Activated CD4-positive, alpha-beta T cell treated with anti-CD3 and anti-CD28 coated beads, Interleukin-2, amount 10 ng/mL, durations not matched to agents 24 days and 14 days (primary cell): ENCODE measurements at regions not wholly inside any gene's neighbourhood (a gene's known extent, or its start where the extent isn't known, plus 50 kb on each side); places are given as distances from the start of the nearest gene placed in this dataset.
"Not testable (repeated sequence)": the region's sequence is repeated elsewhere in the genome, so short reads cannot be mapped to it uniquely, and the experiment has no call there.

ENCODE experiments used
- DNase-seq: peaks from one replicate; pipeline ENCODE4 v3.0.0; 2022
- H3K27ac Mint-ChIP-seq: one replicate; pipeline ENCODE4 v1.8.0; 2022; ENCODE audit warnings: mild to moderate bottlenecking, mixed read lengths
- H3K27me3 Mint-ChIP-seq: one replicate; pipeline ENCODE4 v1.8.0; 2022; ENCODE audit warnings: mixed read lengths
- H3K36me3 Mint-ChIP-seq: one replicate; pipeline ENCODE4 v1.8.0; 2022; ENCODE audit warnings: low read depth, mild to moderate bottlenecking, mixed read lengths
- H3K4me1 Mint-ChIP-seq: one replicate; pipeline ENCODE4 v1.8.0; 2021; ENCODE audit warnings: mixed read lengths
- H3K4me3 Mint-ChIP-seq: one replicate; pipeline ENCODE4 v1.8.0; 2022; ENCODE audit warnings: mild to moderate bottlenecking, moderate library complexity, mixed read lengths
- H3K9me3 Mint-ChIP-seq: one replicate; pipeline ENCODE4 v1.8.0; 2021; ENCODE audit warnings: mixed read lengths
- intact Hi-C: fragments of 100-400 bp; cut with micrococcal nuclease; formaldehyde crosslinking; loops from one replicate; pipeline ENCODE4 v1.15.1; 2023

DNA sequence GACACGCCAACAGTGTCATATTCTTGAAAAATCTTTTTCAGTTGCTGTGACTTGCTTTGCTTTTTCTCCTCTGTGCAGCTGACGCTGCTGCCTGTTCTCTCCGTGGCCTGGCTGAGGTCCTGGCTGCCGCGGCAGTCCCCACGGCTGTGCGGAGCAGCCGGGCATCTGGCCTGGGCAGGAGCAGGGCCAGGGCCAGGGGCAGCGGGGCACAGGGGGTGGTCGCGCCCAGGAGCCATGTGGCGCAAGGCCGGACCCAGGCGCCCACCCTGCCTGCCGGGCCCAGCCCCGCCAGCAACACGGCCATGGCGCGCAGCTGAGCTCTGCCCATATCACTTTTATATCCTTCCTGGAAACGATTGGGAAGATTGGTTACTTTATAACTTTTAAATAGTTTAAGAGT is 109.4 kb upstream of the ACBD5 start:
- Mint-ChIP-seq H3K9me3 (no peaks in the 10 kb centered on the region), H3K4me1 (peaks cover 17% of the 10 kb centered on the region), H3K27me3 (peaks cover 5% of the 10 kb centered on the region), H3K36me3 (no peaks in the 10 kb centered on the region), H3K4me3 (no peak overlapping the region), H3K27ac (no peak overlapping the region)
- intact Hi-C loops, result loop anchor here (5.0 kb wide), 2 partner anchors 108 to 193 kb away; partner anchors contain the start of genes ACBD5 and MASTL
- DNase-seq, result no peak

DNA sequence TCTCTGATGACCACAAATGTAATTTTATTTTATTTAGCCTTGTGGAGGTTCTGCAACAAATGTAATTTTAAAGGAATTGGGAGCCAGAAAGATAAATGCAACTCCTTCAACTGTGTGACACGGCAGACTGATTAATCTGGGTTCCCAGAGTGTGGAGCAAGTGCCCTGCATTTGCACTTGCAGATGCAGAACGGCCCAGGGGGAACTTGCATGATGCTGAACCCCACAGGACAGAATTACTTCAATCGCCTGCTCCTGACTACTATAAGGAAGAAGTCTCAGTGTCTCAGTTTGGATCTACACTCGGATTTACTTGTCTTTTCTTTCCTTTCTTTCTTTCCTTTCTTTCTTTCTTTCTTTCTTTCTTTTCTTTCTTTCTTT is 107.2 kb upstream of the ACBD5 start:
- H3K9me3 Mint-ChIP-seq, result not testable (repeated sequence)

DNA sequence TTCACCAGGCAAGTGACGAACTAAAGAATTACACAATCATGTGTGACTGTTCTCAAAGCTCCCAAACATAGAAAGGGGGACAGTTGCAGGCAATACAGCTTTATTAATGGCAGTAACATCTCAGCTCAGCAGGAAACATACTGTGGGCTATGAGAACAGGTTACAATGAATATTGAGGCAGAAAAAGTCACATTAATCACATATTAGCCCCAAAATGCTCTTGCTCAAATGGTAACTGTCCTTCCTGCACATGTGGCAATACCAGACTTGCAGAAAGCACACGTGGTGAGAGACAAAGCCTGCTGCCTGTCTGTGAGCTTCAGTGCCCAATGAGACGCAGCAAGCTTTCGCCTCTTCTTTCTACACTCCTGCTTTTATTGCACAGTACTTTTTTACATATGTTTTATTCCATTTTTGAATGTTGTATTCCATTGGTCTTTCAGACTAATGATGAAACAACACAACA is 104.9 kb upstream of the ACBD5 start:
- no peaks in the 10 kb centered on the region for H3K36me3 Mint-ChIP-seq
- intact Hi-C loops, result loop anchor here (5.0 kb wide), 2 partner anchors 103 to 188 kb away; partner anchors contain the start of genes ACBD5 and MASTL

More for the DNA sequence above, 107.2 kb upstream of the ACBD5 start:
- H3K27ac Mint-ChIP-seq, H3K36me3 Mint-ChIP-seq, H3K27me3 Mint-ChIP-seq, H3K4me3 Mint-ChIP-seq, DNase-seq: not testable (repeated sequence)
- peaks cover 21% of the 10 kb centered on the region for H3K4me1 Mint-ChIP-seq
- intact Hi-C loops, result loop anchor here (5.0 kb wide), 2 partner anchors 106 to 191 kb away; partner anchors contain the start of genes ACBD5 and MASTL

DNA sequence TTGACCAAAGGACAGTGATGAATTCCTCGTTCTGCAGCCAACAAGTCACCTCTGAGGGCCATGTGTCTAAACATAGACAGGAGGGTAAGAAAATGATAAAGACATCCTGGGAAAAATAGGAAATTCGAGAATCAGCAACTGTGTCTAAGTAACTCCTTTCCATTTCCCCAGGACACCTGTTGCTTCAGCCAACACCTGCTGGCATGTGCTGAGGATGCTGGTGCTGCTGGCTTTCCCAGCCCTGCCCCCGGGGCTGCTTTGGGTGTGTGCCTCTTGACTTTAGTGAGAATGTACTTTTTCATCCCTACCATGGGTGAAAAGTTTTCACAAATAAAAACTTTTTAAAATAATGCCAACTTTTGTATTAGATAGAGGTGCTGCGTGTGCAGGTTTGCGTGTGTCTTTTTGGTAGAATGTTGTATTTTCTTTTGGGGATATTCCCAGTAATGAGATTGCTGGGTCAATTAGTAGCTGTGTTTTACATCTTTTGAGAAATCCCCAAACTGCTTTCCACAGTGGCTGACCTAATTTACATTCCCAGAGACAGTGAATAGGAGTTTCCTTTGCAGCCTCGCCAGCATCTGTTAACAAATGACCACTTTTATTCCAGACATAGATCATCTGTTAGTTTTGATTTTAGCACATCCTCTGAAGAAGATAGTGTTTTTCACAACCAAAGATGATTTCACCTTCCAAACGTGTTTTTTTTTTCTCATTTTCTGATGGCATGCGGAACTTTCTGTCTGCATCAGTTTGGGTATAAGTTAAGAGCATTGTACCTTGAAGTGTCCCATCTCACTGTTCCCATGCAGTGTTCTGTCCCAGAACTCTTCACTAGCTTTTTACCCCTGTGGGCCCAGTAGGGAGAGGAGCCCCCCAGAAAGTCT is 104.2 kb upstream of the ACBD5 start:
- peaks cover 7% of the 10 kb centered on the region for H3K27me3 Mint-ChIP-seq
- no peak for DNase-seq
- peak overlapping the region; percentile 15 for H3K4me3 Mint-ChIP-seq
- intact Hi-C loops, result loop anchor here (5.0 kb wide), 2 partner anchors 103 to 188 kb away; partner anchors contain the start of genes ACBD5 and MASTL
- H3K4me1 Mint-ChIP-seq, result peaks cover 21% of the 10 kb centered on the region
- H3K27ac Mint-ChIP-seq, result peak overlapping the region; percentile 68
- no peaks in the 10 kb centered on the region for H3K36me3 Mint-ChIP-seq
- no peaks in the 10 kb centered on the region for H3K9me3 Mint-ChIP-seq

More for the DNA sequence above, 104.9 kb upstream of the ACBD5 start:
- Mint-ChIP-seq H3K4me3 (peak overlapping the region; percentile 15), H3K9me3 (no peaks in the 10 kb centered on the region), H3K27me3 (peaks cover 7% of the 10 kb centered on the region), H3K4me1 (peaks cover 21% of the 10 kb centered on the region), H3K27ac (peak overlapping the region; percentile 68)
- DNase-seq, result no peak

DNA sequence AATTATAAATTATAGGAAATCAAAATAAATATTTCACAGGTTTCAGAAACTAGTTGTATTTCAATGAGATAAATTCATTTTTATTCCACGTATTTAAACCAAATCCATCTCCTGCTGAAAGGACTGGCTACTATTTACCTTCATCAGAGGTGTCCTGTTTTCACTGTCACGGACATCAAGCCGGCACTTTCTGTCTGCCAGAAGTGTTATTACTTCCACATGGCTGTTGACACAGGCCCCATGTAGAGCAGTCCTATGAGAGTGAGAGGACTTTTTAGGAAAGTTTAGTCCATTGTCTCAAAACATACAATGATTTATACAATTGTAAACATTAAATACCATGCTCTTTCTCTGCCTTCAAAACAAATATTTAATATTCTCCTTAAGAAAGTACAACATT is 100.4 kb upstream of the ACBD5 start:
- Mint-ChIP-seq H3K9me3 (no peaks in the 10 kb centered on the region), H3K27ac (no peak overlapping the region), H3K4me1 (peaks cover 13% of the 10 kb centered on the region), H3K27me3 (peaks cover 16% of the 10 kb centered on the region), H3K4me3 (no peak overlapping the region), H3K36me3 (no peaks in the 10 kb centered on the region)
- intact Hi-C loops, result no loop called here
- DNase-seq, result no peak

DNA sequence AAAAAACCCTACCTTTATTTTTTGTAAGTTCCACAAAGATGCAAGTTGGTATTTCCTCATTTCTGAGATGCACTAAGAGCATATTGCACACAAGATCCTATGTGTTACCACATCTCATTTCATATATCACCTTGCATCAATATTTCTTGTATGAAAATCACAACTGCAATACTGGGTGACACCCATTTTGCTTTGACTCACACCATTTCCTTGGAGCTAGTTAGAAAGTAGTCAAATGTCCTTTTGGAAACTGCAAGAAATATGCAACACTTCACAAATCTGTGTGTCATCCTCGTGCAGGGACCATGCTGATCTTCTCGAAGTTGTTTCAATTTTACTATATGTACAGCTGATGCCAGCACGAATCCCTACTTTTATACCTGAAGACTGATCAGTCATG is 94.6 kb upstream of the ACBD5 start:
- H3K4me1 Mint-ChIP-seq, H3K36me3 Mint-ChIP-seq, H3K4me3 Mint-ChIP-seq, H3K27ac Mint-ChIP-seq, DNase-seq, intact Hi-C loops, H3K9me3 Mint-ChIP-seq: not testable (repeated sequence)
- H3K27me3 Mint-ChIP-seq, result peaks cover 17% of the 10 kb centered on the region

DNA sequence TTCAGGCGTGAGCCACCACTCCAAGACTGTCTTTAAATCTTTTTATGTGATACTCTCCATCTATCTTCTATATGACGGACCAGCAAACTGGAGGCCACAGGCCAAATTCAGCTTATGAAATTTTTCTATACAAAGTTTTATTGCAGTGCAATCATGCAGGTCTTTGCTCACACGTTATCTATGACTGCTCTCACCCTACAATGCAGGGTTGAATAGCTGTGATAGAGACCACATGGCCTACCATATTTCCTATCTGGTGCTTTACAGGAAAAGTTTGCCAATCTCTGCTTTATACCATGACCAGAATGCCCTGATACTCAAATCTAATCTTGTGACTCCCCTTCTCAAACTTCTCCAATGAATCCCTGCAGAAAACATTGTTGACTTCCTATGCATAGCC is 89.5 kb upstream of the ACBD5 start:
- Mint-ChIP-seq H3K27ac (no peak overlapping the region), H3K4me3 (no peak overlapping the region)

DNA sequence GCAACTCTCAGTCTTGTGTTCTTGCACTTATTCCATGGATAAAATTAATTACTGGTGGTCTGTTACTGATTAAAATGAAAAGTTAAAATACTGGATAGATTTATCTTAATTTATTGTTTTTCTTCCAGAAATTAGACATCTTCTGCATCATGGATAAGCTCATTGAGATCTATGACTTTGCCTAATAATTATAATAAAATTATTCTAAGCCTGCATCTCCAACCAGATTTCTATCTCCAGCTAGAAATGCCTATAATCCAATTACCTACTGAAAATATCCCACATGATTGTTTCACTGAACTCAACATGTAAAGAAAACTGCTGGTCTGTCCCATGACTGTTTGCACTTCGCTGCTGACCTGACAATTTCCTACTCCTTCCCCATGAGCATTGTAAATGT is 88.3 kb upstream of the ACBD5 start:
- H3K27me3 Mint-ChIP-seq, result peaks cover 18% of the 10 kb centered on the region
- H3K9me3 Mint-ChIP-seq, result no peaks in the 10 kb centered on the region
- intact Hi-C loops, result no loop called here
- no peak overlapping the region for H3K27ac Mint-ChIP-seq
- H3K4me1 Mint-ChIP-seq, result no peaks in the 10 kb centered on the region
- no peak overlapping the region for H3K4me3 Mint-ChIP-seq
- no peak for DNase-seq
- no peaks in the 10 kb centered on the region for H3K36me3 Mint-ChIP-seq

More for the DNA sequence above, 89.5 kb upstream of the ACBD5 start:
- peaks cover 18% of the 10 kb centered on the region for H3K27me3 Mint-ChIP-seq
- no peaks in the 10 kb centered on the region for H3K4me1 Mint-ChIP-seq
- H3K9me3 Mint-ChIP-seq, result no peaks in the 10 kb centered on the region
- H3K36me3 Mint-ChIP-seq, result no peaks in the 10 kb centered on the region
- intact Hi-C loops, result no loop called here
- DNase-seq, result no peak

DNA sequence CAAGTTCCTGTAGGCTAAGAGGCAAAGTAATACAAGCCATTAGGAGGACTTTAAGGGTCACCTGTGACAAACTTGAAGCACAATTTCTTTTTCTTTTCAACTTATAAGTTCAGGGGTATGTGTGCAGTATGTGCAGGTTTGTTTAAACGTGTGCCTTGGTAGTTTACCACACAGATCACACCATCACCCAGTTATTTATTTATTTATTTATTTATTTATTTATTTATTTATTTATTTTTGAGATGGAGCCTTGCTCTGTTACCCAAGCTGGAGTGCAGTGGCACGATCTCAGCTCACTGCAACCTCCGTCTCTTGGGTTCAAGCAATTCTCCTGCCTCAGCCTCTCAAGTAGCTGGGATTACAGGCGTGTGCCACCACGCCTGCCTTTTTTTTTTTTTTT is 86.2 kb upstream of the ACBD5 start:
- H3K36me3 Mint-ChIP-seq, H3K4me3 Mint-ChIP-seq, H3K4me1 Mint-ChIP-seq, H3K9me3 Mint-ChIP-seq, DNase-seq, H3K27ac Mint-ChIP-seq, intact Hi-C loops: not testable (repeated sequence)
- peaks cover 22% of the 10 kb centered on the region for H3K27me3 Mint-ChIP-seq

DNA sequence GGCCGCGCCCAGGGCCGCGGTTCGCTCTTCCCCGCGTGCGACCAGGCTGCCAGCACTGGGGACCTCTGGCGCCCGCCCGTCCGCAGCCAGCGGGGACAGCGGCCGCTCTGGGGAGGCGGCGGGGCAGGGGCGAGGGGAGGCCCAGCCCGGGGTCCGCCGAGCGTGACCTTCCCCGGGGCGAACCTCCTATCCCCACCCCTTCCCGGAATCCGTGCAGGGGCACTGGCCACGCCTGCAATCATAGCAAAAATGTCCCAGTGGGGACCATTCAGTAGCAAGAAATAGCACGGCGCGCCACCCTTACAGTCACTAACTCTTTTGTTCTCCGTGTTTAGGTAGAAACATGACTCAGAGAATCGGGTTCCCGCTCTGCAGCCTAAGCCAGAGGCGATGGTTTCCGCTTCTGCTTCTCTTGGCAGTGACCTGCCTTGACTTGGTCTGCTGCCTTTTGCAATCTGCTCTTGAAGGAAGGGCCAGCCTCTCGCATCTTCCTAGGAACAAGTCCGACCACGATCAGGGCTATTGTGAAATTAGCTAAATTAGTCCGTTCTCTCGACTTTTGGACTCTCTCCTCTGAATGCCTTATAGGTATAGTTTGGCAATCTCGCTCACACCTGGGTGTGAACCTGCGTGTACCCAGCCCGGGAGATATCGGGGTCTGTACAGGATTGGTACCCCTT is 79.3 kb upstream of the ACBD5 start:
- Mint-ChIP-seq H3K4me1 (peaks cover 5% of the 10 kb centered on the region), H3K4me3 (peak overlapping the region; percentile 70), H3K27me3 (peaks cover 16% of the 10 kb centered on the region), H3K36me3 (no peaks in the 10 kb centered on the region), H3K27ac (peak overlapping the region; percentile 51), H3K9me3 (no peaks in the 10 kb centered on the region)
- DNase-seq, result peak; percentile 68
- intact Hi-C loops, result no loop called here

DNA sequence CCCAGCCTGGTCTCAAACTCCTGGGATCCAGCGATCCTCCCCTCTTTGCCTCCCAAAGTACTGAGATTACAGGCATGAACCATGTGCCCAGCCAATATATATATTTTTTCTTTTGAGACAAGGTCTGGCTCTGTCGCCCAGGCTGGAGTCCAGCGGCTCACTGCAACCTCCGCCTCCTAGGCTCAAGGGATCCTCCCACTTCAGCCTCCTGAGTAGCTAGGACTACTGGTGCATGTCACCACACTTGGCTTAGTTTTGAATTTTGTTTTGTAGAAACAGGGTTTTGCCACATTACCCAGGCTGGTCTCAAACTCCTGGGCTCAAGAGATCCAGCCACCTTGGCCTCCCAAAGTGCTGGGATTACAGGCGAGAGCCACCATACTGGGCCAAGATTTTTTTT is 78.5 kb upstream of the ACBD5 start:
- H3K9me3 Mint-ChIP-seq, H3K4me1 Mint-ChIP-seq, DNase-seq, H3K36me3 Mint-ChIP-seq, H3K27ac Mint-ChIP-seq, intact Hi-C loops: not testable (repeated sequence)
- Mint-ChIP-seq H3K4me3 (peak overlapping the region; percentile 70), H3K27me3 (peaks cover 16% of the 10 kb centered on the region)

DNA sequence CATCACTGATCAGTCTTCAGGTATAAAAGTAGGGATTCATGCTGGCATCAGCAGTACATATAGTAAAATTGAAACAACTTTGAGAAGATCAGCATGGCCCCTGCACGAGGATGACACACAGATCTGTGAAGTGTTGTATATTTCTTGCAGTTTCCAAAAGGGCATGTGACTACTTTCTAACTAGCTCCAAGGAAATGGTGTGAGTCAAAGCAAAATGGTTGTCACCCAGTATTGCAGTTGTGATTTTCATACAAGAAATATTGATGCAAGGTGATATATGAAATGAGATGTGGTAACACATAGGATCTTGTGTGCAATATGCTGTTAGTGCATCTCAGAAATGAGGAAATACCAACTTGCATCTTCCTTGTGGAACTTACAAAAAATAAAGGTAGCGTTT is 74.5 kb upstream of the ACBD5 start:
- DNase-seq, intact Hi-C loops, H3K27ac Mint-ChIP-seq, H3K9me3 Mint-ChIP-seq, H3K4me1 Mint-ChIP-seq, H3K27me3 Mint-ChIP-seq, H3K36me3 Mint-ChIP-seq, H3K4me3 Mint-ChIP-seq: not testable (repeated sequence)

DNA sequence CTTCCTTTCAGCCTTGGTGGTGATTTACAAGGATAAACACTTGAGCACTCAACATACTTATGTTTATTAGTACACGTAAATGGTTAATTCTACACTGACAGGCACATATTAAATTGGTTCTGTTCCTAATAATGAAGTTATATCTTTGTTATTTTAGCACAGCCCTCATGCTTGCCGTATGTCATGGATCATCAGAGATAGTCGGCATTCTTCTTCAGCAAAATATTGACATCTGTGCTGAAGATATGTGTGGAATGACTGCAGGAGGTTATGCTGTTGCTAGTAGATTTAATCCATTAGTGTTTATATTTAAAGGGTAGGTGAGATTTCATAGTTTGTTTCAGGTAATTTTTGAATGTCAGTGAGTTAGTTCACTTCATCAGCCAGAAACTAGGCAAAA is 73.0 kb upstream of the ACBD5 start:
- H3K27ac Mint-ChIP-seq, H3K4me1 Mint-ChIP-seq, H3K4me3 Mint-ChIP-seq, intact Hi-C loops, H3K27me3 Mint-ChIP-seq, H3K9me3 Mint-ChIP-seq, DNase-seq, H3K36me3 Mint-ChIP-seq: not testable (repeated sequence)

DNA sequence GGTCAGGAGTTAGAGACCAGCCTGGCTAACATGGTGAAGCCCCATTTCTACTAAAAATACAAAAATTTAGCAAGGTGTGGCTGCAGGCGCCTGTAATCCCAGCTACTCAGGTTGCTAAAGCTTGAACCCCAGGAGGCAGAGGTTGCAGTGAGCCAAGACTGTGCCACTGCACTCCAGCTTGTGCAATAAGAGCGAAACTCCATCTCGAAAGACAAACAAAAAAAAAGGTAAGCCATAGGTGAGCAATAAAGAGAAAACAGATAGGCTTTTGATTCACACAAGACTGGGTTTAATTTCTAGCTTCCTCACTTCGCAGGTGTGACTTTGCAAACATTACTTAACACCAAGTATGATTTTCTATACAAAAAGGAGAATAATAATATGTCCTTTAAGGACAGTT is 72.3 kb upstream of the ACBD5 start:
- no peak overlapping the region for H3K27ac Mint-ChIP-seq
- no peak for DNase-seq
- no peaks in the 10 kb centered on the region for H3K9me3 Mint-ChIP-seq
- peaks cover 6% of the 10 kb centered on the region for H3K27me3 Mint-ChIP-seq
- H3K4me1 Mint-ChIP-seq, result peaks cover 3% of the 10 kb centered on the region
- H3K36me3 Mint-ChIP-seq, result no peaks in the 10 kb centered on the region
- intact Hi-C loops, result no loop called here
- no peak overlapping the region for H3K4me3 Mint-ChIP-seq
